Glutamatergic neuron (in vitro differentiated cells): ENCODE measurements at regions not wholly inside any gene's neighbourhood (a gene's known extent, or its start where the extent isn't known, plus 50 kb on each side); places are given as distances from the start of the nearest gene placed in this dataset.

Source experiments
- DNase-seq: peaks from one replicate; pipeline ENCODE4 v3.0.0; 2022
- H3K27ac Mint-ChIP-seq: one replicate; pipeline ENCODE4 v1.8.0; 2020; ENCODE audit warnings: mild to moderate bottlenecking, mixed read lengths, inconsistent platforms; ENCODE audit not compliant: unreplicated experiment
- H3K27me3 Mint-ChIP-seq: one replicate; pipeline ENCODE4 v1.8.0; 2020; ENCODE audit warnings: mild to moderate bottlenecking, moderate library complexity, mixed read lengths, inconsistent platforms; ENCODE audit not compliant: unreplicated experiment
- H3K36me3 Mint-ChIP-seq: one replicate; pipeline ENCODE4 v1.8.0; 2020; ENCODE audit warnings: mild to moderate bottlenecking, mixed read lengths, inconsistent platforms; ENCODE audit not compliant: unreplicated experiment
- H3K4me1 Mint-ChIP-seq: one replicate; pipeline ENCODE4 v1.8.0; 2020; ENCODE audit warnings: mild to moderate bottlenecking, low read depth, mixed read lengths, inconsistent platforms; ENCODE audit not compliant: unreplicated experiment
- H3K4me3 Mint-ChIP-seq: one replicate; pipeline ENCODE4 v1.8.0; 2020; ENCODE audit warnings: mild to moderate bottlenecking, mixed read lengths, inconsistent platforms; ENCODE audit not compliant: unreplicated experiment
- H3K9me3 Mint-ChIP-seq: one replicate; pipeline ENCODE4 v1.8.0; 2020; ENCODE audit warnings: mild to moderate bottlenecking, moderate library complexity, mixed read lengths, inconsistent platforms; ENCODE audit not compliant: unreplicated experiment
- CTCF ChIP-seq: fragments of 200-600 bp; sonication (generic); IDR thresholded peaks from one replicate; pipeline ENCODE4 v1.5.0; 2021; ENCODE audit not compliant: partially characterized antibody, unreplicated experiment

- Mint-ChIP-seq H3K9me3 (peaks cover 5% of the 10 kb centered on the region), H3K36me3 (no peaks in the 10 kb centered on the region), H3K27me3 (peaks cover 4% of the 10 kb centered on the region), H3K4me1 (no peaks in the 10 kb centered on the region), H3K27ac (no peak overlapping the region), H3K4me3 (no peak overlapping the region)
- TF ChIP-seq CTCF, result no peak
- no peak for DNase-seq
Observed at GRCh38 chr9:88596376-88596775, 61.4 kb downstream of the NXNL2 start.

- no peak for DNase-seq
- no peak for TF ChIP-seq CTCF
- no peak overlapping the region for H3K27ac Mint-ChIP-seq
- H3K9me3 Mint-ChIP-seq, result no peaks in the 10 kb centered on the region
- peaks cover 7% of the 10 kb centered on the region for H3K4me1 Mint-ChIP-seq
- H3K27me3 Mint-ChIP-seq, result no peaks in the 10 kb centered on the region
- H3K4me3 Mint-ChIP-seq, result no peak overlapping the region
- H3K36me3 Mint-ChIP-seq, result peaks cover 10% of the 10 kb centered on the region
Observed at GRCh38 chr9:88604836-88605511, 70.0 kb downstream of the NXNL2 start.

GRCh38 chr9:88605512-88606362 is 70.8 kb downstream of the NXNL2 start:
- Mint-ChIP-seq H3K4me3 (no peak overlapping the region), H3K27me3 (no peaks in the 10 kb centered on the region), H3K36me3 (peaks cover 10% of the 10 kb centered on the region), H3K9me3 (no peaks in the 10 kb centered on the region), H3K27ac (no peak overlapping the region), H3K4me1 (peaks cover 7% of the 10 kb centered on the region)
- TF ChIP-seq CTCF, result no peak
- no peak for DNase-seq

- Mint-ChIP-seq H3K9me3 (peaks cover 9% of the 10 kb centered on the region), H3K4me3 (no peak overlapping the region), H3K4me1 (no peaks in the 10 kb centered on the region), H3K36me3 (peaks cover 20% of the 10 kb centered on the region), H3K27me3 (no peaks in the 10 kb centered on the region), H3K27ac (no peak overlapping the region)
- TF ChIP-seq CTCF, result no peak
- no peak for DNase-seq
Observed at GRCh38 chr9:88614359-88614758, 79.4 kb downstream of the NXNL2 start.

- peaks cover 34% of the 10 kb centered on the region for H3K36me3 Mint-ChIP-seq
- TF ChIP-seq CTCF, result no peak
- H3K4me3 Mint-ChIP-seq, result no peak overlapping the region
- H3K9me3 Mint-ChIP-seq, result peaks cover 5% of the 10 kb centered on the region
- no peak overlapping the region for H3K27ac Mint-ChIP-seq
- no peaks in the 10 kb centered on the region for H3K4me1 Mint-ChIP-seq
- no peak for DNase-seq
- H3K27me3 Mint-ChIP-seq, result peaks cover 1% of the 10 kb centered on the region
Observed at GRCh38 chr9:88623698-88624097, 88.7 kb downstream of the NXNL2 start.
